Activated CD4-positive, alpha-beta T cell treated with anti-CD3 and anti-CD28 coated beads for 4 hours (primary cell): ENCODE measurements at regions not wholly inside any gene's neighbourhood (a gene's known extent, or its start where the extent isn't known, plus 50 kb on each side); places are given as distances from the start of the nearest gene placed in this dataset.

Source experiments
- DNase-seq, 2 donors: peaks; one replicate each; pipeline ENCODE4 v3.0.0-alpha.2; 2020

DNA sequence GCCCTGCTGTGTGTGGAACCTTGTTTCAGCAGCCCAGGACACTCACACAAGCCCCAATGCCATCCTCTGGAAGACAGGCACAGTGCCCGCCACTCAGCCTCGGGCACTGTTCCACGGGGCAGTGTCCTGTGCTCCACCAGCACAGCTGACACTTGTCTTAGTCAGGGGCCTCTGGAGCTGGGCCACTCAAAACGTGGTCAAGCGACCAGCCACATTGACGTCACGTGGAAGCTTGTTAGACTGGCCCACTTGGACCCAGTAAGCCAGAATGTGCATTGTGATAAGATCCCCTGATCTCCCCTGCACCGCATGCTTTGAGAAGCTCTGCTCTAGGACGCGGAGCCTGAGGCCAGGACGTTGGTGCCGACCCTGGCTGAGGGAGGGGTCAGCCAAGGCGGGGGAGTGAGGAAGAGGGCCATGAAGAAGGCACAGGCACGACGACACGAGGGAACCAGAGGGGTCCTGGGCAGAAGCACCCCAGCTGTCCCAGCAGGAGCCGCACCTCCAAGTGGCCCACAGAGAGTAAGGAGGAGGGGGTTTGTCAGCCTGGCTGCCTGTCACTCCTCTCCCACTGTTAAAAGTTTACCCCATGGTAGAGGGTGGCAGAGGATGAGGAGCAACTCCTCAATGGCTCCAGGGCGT is 64.6 kb downstream of the LINC01488 start:
- no peak for DNase-seq

DNA sequence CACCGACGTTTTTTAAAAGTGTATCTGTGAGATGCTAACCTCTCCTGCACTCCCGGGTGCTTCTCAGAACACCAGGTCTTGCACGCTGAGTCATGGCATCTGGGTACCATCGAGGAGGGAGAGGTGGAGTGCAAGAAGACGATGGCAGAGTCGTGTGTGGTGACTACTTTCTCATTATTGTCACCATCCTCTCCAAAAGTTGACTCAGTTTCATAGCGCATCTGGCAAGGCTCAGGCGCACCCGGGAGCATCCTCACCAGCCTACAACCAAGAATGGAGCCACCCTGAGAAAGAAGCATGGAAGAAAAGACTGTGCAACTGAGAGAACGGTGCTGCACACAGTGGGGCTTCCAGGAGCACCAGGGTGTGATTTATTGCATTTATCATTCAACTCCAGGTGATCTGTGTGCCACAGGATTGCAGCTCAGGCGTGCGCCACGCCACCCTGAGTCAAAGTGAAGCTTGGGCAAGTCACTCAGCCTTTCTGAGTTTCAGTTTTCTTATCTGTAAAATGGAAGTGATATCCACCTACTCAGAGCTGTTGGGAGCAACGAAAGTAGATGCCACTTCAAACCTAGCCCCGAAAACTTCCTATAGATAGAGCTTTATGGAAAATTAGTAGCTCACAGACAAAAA is 65.4 kb downstream of the LINC01488 start:
- no peak for DNase-seq

DNA sequence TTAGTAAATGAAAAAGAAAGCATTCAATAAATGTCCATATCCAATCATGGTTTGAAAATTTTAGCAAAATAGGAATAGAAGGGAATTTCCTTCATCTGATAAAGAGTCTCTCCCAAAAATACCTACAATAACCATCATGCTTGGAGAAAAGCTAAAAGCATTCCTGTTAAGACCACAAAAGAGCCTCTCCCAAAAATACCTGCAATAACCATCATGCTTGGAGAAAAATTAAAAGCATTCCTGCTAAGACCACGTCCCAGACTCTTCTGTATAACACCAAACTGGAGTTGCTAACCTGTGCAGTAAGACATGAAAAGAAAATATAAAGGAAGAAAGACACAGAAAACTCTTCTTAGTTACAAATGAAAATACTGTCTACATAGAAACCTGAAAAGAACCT is 69.4 kb downstream of the LINC01488 start:
- no peak for DNase-seq

DNA sequence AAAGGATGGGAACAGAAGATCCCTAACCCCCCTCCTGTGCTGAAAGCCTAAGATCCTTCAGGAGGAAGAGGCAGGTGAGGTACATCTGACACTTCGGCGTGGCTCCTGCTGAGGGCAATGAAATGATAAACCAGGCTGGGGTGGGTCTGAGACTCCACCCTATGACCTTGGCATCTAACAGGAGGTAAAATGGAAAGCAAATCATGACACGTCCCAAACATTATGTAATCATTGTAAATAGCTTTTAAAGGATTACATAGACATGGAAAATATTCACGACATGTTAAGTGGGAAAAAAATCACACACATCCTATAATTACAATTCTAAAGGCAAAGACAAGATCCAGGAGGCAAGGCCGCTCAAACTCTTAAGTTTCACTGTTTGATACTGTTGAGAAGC is 70.5 kb downstream of the LINC01488 start:
- no peak for DNase-seq

DNA sequence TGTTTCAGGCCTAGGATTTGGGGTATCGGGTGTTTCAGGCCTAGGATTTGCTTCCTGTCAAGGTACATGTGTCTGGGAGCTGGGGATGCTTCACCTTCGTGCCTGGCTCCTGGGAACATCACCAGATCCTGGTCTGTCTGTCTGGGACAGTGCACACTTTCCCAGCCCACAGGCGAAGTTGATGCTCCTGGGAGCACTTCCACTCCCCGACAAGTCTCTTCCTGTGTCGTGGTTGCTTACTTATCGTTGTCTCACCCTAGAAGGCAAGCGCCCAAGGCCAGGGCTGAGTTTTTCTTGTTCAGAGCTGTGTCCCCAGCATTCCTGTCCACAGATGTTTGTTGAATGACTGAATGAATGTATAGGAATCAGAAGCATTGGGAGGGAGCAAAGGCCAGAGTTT is 71.5 kb downstream of the LINC01488 start:
- no peak for DNase-seq

DNA sequence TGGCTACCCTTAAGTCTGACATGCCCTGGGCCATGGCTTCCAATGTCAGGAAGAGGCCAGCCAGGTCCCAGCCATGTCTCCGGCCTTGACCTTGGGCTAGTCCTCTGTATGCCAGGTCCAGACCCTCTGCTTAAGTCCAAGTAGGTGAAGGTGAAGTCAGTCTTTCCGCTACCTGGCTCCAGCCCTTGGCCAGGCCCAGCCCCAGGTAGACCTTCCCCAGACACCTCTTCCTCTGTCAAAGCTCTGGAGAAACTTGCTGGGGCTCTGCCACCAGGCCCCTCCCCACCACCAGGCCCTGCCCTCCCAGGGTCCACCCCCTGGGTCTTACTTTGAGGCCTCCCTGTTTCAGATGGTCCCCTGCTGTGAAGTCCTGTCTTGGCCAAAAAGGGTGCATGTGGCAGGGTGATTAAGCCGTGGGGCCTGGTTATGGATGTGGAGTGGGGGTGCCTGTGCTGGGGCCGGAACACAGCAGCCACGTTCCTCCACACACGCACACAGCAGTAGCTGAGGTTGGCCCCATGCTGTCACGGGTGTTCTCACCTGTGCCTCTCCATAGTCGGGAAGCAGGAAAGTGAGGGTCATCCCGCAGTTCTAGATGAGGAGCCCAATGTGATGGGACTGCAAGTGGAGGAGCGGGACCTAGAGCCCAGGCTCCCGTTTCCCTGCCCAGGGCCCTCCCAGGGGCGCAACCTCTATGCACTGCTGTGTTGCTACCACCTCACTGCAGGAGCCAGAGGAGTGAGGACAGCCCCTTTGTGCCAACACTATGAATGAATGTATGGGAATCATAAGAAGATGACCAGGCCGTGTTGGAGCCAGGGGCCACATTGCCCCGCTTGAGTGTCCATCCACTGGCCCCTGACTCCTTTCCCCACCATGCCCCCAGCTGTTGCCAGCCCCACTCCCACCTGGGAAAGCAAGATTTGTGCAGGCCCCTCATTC is 72.2 kb downstream of the LINC01488 start:
- no peak for DNase-seq

DNA sequence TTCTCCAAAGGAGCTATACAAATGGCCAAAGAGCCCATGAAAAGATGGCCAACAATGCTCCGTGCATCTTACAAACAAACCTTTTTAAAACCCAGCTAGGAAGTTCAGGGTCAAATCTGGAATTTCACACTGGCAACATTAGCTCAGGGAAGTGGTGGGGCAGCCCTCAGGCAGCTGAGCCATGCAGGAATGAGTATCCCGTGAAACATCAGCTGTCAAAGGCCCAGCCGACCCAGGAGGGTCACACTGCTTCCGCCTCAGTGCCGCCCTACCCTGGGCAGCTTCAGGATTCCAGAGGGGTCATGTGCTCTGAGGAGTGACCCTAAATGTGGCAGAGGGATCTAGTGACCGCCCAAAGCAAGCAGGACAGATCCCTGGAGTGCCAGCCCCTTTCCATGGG is 73.4 kb downstream of the LINC01488 start:
- no peak for DNase-seq

DNA sequence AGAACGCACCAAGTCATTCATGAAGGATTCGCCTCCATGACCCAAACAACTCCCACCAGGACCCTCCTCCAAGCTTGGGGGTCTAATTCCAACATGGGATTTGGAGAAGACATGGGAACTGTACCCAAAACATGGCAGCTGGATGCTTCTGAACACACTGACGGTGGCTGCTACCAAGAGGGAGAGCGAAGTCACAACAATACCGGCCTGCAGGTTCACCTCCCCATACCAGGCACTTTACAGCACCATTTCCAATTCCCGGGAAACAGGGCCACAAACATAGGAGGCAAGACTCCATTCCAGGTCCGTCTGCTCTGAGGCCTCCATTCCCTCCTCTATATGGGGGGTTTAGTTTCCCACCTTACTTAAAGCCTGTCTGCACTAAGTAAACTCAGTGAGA is 75.8 kb downstream of the LINC01488 start:
- DNase-seq = no peak

DNA sequence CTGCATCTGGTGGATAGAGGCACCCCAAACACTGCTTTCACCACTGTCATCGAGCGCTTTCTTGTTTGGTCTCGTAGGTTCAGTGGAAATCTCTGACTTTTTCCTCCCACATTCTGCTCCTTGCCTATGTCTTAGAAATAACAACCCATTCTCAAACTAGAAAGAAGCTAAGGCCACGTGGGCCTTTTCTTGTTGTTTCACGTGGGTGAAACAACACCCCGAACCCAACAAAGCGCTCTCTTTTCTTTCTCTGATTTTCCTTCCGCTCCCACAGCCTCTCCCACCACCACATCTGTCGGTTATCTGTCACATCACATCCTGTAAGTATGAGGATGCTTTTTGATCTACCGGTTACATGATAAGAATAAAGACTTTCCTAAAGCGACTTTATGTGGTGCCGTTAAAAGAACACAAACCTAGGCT is 77.1 kb downstream of the LINC01488 start:
- DNase-seq = peak; percentile 39 to 52

DNA sequence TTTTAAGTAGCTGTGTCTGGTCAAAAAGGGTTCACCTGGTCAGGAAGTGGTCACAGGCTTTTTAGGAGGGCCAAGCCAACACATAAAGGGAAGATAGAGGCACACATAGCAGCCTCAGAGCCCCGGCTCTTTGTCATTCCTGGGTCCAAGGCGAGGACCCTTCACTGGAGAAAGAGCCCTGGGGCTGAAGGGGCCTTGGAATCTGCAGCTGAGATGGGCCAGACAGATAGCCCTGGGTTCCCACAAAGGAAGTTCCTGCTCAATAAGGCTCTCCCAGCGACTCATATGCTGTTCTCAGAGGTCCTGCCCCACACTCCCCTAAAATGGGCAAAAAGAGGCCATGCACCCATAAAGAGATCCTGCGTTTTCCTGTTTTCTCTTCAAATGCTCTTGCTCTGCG is 77.7 kb downstream of the LINC01488 start:
- DNase-seq = no peak

DNA sequence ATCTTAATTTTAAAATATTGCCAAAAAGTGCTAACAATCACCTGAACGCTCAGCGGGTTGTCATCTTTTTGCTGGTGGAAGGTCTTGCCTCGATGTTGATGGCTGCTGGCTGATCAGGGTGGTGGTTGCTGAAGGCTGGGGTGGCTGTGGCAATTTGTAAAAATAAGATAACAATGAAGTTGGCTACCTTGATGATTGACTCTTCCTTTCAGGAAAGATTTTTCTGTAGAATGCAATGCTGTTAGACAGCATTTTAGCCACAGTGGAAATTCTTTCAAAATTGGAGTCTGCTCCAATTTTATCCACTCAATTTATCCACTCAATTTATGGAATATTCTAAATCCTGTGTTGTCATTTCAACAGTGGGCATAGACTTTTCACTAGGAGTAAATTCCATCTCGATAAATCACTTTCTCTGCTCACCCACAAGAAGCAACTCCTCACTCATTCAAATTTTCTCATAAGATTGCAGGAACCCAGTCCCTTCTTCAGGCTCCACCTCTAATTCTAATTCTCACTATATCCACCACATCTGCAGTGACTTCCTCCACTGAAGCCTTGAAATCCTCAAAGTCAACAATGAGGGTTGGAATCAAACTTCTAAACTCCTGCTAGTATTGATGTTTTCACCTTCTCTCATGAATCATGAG is 78.8 kb downstream of the LINC01488 start:
- no peak for DNase-seq

DNA sequence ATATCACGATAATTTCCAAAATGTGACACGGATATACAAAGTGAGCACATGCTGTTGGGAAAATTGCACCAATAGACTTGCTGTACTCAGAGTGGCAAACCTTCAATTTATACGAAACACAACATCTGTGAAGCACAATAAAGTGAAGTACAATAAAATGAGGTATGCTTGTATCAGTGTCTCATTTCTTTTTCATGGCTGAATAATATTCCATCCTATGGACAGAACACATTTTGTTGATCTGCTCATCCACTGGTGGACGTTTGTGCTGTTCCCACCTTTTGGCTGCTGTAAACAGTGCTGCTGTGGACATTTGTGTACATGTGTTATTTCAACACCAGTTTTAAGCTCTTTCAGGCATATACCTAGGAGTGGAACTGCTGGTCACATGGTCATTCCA is 78.7 kb upstream of the CCND1 start:
- no peak for DNase-seq

DNA sequence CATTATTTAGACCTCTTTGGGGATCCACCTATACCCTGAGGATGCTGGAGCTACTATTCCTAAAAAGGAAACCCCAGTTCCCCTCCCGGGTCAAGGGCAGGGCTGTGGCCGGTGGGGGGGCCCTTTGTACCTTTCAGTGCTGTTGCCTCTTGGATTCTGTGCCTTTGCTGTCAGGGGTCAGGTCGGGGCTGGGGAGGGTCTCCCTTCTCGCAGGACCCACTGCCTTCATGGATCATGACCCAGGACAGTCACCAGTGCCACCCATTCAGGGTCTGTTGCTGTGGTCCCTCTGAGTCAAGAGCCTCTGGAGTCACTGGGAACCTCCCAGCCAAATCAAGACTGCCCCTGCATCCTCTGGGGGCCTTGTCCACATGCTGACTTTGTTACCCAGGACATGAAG is 78.1 kb upstream of the CCND1 start:
- no peak for DNase-seq

DNA sequence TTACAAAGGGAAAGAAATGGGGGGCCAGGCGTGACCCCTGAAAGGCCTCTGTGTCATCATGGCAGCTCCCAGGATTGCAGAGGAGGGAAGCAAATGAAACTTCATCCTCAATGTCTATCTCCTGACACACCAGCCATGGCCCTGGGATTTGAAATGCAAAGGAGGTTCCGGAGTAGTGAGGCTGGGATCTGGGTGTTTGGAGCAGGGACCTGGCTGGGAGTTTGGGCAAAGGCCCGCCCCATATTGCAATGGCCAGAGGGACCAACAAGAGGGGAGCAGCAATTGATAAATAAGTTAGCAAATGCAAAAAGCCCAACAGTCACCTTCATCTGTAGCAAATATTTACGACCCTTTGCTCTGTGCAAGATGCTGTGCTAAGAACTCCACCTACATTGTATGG is 77.7 kb upstream of the CCND1 start:
- no peak for DNase-seq

DNA sequence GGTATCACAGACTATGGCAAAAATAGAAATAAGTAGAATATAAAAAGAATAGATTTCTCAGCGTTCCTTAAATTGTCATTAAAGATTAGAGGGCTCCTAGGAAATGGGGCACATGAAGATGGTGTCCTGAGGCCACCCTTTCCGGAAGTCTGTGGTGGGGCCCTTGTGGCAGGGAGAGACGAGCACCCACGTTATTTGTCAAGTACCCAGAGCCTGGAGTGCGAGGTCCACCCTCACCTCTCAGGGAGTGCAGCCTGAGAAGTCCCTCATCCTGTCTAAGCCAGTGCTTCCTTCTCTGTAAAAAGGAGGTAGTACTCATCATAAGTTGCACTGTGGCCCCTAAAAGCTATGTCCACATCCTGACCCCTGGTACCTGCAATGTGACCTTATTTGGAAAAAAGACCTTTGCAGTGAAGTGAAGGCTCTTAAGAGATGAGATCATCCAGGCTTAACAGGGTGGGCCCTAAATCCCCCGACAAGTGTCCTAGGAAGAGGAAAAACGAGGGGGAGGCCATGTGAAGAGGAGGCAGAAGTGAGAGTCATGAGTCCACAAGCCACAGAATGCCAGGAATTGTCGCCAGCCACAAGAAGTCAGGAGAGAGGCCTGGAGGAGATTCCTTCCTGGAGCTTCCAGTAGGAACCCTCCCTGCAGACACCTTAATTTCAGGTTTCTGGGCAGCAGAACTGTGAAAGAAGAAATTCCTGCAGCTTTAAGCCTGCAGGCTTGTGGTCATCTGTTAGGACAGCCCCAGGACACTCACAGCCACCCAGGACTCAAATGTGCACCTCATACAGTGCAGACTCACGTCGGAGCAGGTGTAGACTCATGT is 76.8 kb upstream of the CCND1 start:
- no peak for DNase-seq

DNA sequence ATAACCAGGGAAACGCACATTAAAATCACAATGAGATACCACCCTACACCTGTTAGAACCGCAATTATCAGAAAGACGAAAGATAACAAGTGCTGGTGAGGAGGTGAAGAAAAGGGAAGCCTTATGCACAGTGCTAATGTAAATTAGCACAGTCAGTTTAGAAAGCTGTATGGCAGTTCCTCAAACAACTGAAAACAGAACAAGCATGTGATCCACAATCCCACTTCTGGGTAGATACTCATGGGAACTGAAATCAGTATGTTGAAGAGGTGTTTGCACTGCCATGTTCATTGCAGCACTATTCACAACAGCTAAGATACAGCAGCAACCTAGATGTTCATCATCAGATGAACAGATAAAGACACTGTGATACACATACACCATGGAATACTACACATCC is 75.0 kb upstream of the CCND1 start:
- DNase-seq = no peak

DNA sequence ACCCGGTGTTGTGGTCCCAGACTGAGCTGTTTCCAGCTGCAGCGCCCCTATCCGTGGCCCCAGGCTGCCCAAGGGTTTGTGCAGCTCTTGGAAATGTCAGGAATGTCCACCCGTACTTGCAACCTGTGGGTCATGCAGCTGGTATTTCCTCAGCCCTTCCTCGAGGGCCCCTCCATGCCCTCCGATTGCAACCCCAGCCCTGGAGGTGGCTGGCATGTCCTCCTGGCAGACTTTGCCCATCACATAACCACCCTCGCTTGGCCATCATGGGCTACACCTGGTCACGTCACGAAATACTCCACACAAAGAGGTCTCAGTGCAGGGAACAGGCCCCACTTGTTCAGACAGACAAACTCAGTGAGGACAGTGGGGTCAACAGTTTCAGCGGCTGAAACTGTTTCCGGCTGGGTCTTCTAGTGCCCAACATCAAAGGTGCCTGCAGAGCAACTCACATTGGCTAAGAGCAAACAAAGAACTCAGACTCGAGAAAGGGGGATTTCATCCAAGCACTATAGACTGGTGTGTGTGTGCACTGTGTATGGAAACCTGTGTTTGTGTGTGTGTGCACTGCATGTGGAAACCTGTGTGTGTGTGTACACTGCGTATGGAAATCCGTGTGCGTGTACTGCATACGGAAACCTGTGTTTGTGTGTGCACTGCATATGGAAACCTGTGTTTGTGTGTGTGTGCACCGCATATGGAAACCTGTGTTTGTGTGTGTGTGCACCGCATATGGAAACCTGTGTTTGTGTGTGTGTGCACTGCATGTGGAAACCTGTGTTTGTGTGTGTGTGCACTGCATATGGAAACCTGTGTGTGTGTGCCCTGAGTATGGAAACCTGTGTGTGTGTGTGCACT is 72.8 kb upstream of the CCND1 start:
- DNase-seq = no peak

DNA sequence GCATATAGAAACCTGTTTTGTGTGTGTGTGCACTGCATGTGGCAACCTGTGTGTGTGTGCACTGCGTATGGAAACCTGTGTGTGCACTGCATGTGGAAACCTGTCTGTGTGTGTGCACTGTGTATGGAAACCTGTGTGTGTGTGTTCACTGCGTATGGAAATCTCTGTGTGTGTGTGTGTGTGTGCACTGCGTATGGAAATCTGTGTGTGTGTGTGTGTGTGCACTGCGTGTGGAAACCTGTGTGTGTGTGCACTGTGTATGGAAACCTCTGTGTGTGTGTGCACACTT is 72.2 kb upstream of the CCND1 start:
- no peak for DNase-seq

DNA sequence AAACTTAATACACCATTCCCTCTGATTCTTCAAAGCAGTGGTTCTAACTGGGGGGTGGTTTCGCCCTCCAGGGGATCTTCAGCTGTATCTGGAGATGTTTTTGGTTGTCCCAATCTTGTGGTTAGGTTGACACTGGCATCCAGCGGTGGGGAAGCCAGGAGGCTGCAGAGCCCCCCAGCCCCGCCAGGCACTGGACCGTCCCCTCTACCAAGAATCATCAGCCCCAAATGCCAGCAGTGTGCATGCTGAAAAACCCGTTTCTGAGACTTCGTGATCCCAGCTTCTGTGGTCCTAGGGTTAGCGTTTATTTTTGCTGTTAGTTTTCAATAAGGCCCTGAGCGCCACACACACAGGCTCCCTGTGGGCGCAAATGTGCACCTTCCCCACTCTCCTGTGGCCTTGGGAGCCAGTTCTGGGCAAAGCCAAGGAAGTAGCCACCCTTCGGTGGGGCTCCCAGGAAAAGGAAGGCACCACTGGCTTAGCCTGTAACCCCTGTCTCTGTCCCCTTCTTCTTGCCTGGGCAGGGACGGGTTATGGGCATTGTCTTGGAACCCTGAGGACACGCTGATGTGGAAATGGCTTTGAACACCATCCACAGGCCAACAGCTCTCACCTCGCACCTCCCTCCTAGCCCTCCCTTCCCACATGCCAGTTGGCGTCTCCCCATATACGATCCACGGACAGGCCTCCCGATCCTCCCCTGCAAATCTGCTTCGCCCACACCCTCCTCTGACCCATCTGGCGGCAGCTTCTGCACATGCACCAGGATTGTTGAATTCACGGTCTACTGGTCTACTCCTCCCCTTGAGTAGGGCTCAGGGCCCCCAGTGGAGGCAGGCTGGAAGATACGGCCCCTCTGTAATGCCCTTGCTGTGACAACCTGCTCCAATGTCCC is 71.4 kb upstream of the CCND1 start:
- no peak for DNase-seq

DNA sequence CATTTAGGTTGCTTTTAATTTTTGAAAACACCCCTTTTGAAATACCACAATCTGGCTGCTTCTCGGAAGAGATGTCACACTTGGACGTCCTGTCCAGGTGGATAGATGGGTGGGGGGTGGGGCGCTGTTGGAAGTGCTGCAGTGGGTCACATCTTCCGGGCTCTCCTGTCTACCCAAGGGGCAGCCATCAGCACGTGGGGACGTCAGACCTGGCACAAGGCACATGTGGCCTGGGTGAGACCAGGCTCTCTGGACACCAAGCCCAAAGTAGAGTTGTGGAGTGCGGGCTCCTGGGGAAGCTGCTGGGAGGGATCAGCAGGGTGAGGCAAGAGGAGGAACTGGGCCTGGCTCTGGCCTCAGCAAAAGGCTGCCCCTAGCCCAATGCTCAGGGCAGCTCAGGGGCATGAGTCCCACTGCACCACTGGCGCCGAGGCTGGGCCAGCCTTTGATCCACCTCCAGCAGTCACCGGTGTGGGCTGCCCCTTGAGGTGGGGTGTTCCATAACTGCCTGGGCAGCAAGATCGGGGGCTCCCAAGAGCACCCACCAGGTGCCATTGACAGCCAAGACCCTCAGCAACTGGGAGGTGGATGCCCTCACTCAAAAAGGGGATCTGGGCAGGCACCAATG is 68.6 kb upstream of the CCND1 start:
- DNase-seq = no peak
